Esophagus muscularis mucosa (tissue), 4 donors: ENCODE measurements at regions not wholly inside any gene's neighbourhood (a gene's known extent, or its start where the extent isn't known, plus 50 kb on each side); places are given as distances from the start of the nearest gene placed in this dataset.

ENCODE experiments used
- DNase-seq: peaks from one replicate; pipeline ENCODE4 v3.0.0-alpha.2; 2017; ENCODE audit errors: extremely low spot score
- H3K27ac ChIP-seq, 4 donors: fragments of 200-600 bp; sonication (generic); replicated peaks in 1 of 4; 1 replicate in 3 of 4; 2 replicates in 1 of 4; pipeline ENCODE4 v1.5.1; 2016 to 2019; ENCODE audit warnings: mild to moderate bottlenecking in 1 of 4
- H3K27me3 ChIP-seq, 4 donors: fragments of 200-600 bp; sonication (generic); one replicate each; pipeline versions ENCODE4 v1.5.1 to v1.6.0; 2016 to 2019
- H3K36me3 ChIP-seq, 4 donors: fragments of 200-600 bp; sonication (generic); one replicate each; pipeline ENCODE4 v1.5.1; 2016 to 2019
- H3K4me1 ChIP-seq, 4 donors: fragments of 200-600 bp; sonication (generic); one replicate each; pipeline ENCODE4 v1.5.1; 2016 to 2019
- H3K4me3 ChIP-seq, 4 donors: fragments of 200-600 bp; sonication (generic); 1 replicate in 2 of 4; 2 replicates in 2 of 4; pipeline ENCODE4 v1.5.1; 2016 to 2019; ENCODE audit warnings: mild to moderate bottlenecking in 4 of 4, moderate library complexity in 1 of 4
- H3K9me3 ChIP-seq, 4 donors: fragments of 200-600 bp; sonication (generic); 1 replicate in 3 of 4; 2 replicates in 1 of 4; pipeline ENCODE4 v1.5.1; 2016 to 2019
- CTCF ChIP-seq, 3 experiments: fragments of 200-600 bp in 2 of 3; fragments of 450-650 bp in 1 of 3; sonication (generic) in 2 of 3; IDR thresholded peaks; one replicate each; pipeline ENCODE4 v1.5.1; 2017 to 2019; ENCODE audit warnings: antibody characterized with exemption in 3 of 3, mild to moderate bottlenecking in 2 of 3, moderate library complexity in 1 of 3
- EP300 ChIP-seq: sonication (generic); formaldehyde crosslinking; IDR thresholded peaks from one replicate; pipeline ENCODE4 v1.6.1; 2017; ENCODE audit warnings: antibody characterized with exemption
- POLR2A ChIP-seq: fragments of 450-650 bp; IDR thresholded peaks from one replicate; pipeline ENCODE4 v1.6.1; 2017; ENCODE audit warnings: antibody characterized with exemption, moderate library complexity, mild to moderate bottlenecking, low read depth
- POLR2AphosphoS5 ChIP-seq, 2 donors: sonication (generic); formaldehyde crosslinking; IDR thresholded peaks; one replicate each; pipeline ENCODE4 v1.6.1; 2017; ENCODE audit warnings: antibody characterized with exemption in 2 of 2
- WGBS: methylation state at CpG from one replicate; pipeline ENCODE4 v1.1.5; 2018; 5-methylcytosine and 5-hydroxymethylcytosine counted together
- intact Hi-C: fragments of 100-400 bp; cut with DNase I; formaldehyde crosslinking; loops from one replicate; pipeline ENCODE4 v1.15.1; 2023

- DNase-seq = no peak
- intact Hi-C loops = no loop called here
- H3K4me3 ChIP-seq = no peak overlapping the region
- no peak overlapping the region for H3K27ac ChIP-seq
- H3K36me3 ChIP-seq = no peaks in the 10 kb centered on the region
- no peaks in the 10 kb centered on the region for H3K27me3 ChIP-seq
- H3K4me1 ChIP-seq = no peaks in the 10 kb centered on the region
- peaks cover 0 to 8% (median 0%) of the 10 kb centered on the region in 4 donors for H3K9me3 ChIP-seq
- TF ChIP-seq CTCF (IDR thresholded peaks at IDR 0.05) (no peak), POLR2A (no peak), POLR2AphosphoS5 (IDR thresholded peaks at IDR 0.05) (no peak), EP300 (no peak)
Measured at GRCh38 chr12:89906178-89906577, 197.5 kb upstream of the ATP2B1 start.

GRCh38 chr12:89901906-89902642 is 193.4 kb upstream of the ATP2B1 start:
- Histone ChIP-seq H3K36me3 (no peaks in the 10 kb centered on the region), H3K4me3 (no peak overlapping the region), H3K9me3 (no peaks in the 10 kb centered on the region), H3K27me3 (no peaks in the 10 kb centered on the region), H3K27ac (no peak overlapping the region), H3K4me1 (no peaks in the 10 kb centered on the region)
- TF ChIP-seq POLR2AphosphoS5 (IDR thresholded peaks at IDR 0.05) = no peak
- TF ChIP-seq EP300 = no peak
- no peak for TF ChIP-seq CTCF (IDR thresholded peaks at IDR 0.05)
- TF ChIP-seq POLR2A = no peak
- intact Hi-C loops = no loop called here
- WGBS = 0% methylated on average over 1 of the region's 1 CpG
- DNase-seq = no peak

GRCh38 chr12:89901319-89901718 is 192.7 kb upstream of the ATP2B1 start:
- no peak for DNase-seq
- Histone ChIP-seq H3K36me3 (no peaks in the 10 kb centered on the region), H3K27me3 (no peaks in the 10 kb centered on the region), H3K4me1 (no peaks in the 10 kb centered on the region), H3K4me3 (no peak overlapping the region), H3K9me3 (no peaks in the 10 kb centered on the region), H3K27ac (no peak overlapping the region)
- TF ChIP-seq POLR2AphosphoS5 (IDR thresholded peaks at IDR 0.05) = no peak
- TF ChIP-seq POLR2A = no peak
- TF ChIP-seq CTCF (IDR thresholded peaks at IDR 0.05) = no peak
- TF ChIP-seq EP300 = no peak
- intact Hi-C loops = no loop called here
- WGBS = 77% methylated on average over 2 of the region's 2 CpGs

- H3K27ac ChIP-seq = no peak overlapping the region
- WGBS = 95% methylated on average over 2 of the region's 2 CpGs
- H3K27me3 ChIP-seq = no peaks in the 10 kb centered on the region
- H3K9me3 ChIP-seq = no peaks in the 10 kb centered on the region
- no peak for TF ChIP-seq POLR2A
- TF ChIP-seq POLR2AphosphoS5 (IDR thresholded peaks at IDR 0.05) = no peak
- TF ChIP-seq EP300 = no peak
- no peak for TF ChIP-seq CTCF (IDR thresholded peaks at IDR 0.05)
- no peak for DNase-seq
- no peak overlapping the region for H3K4me3 ChIP-seq
- intact Hi-C loops = no loop called here
- H3K4me1 ChIP-seq = no peaks in the 10 kb centered on the region
- H3K36me3 ChIP-seq = no peaks in the 10 kb centered on the region
Measured at GRCh38 chr12:89899651-89900050, 191.0 kb upstream of the ATP2B1 start.

GRCh38 chr12:89895591-89895990 is 187.0 kb upstream of the ATP2B1 start:
- no peaks in the 10 kb centered on the region for H3K36me3 ChIP-seq
- TF ChIP-seq CTCF (IDR thresholded peaks at IDR 0.05) (no peak), EP300 (no peak), POLR2A (no peak), POLR2AphosphoS5 (IDR thresholded peaks at IDR 0.05) (no peak)
- 91% methylated on average over 2 of the region's 2 CpGs for WGBS
- H3K27ac ChIP-seq = no peak overlapping the region
- no peak for DNase-seq
- H3K4me3 ChIP-seq = no peak overlapping the region
- H3K4me1 ChIP-seq = peaks cover 0 to 6% (median 0%) of the 10 kb centered on the region in 4 donors
- no peaks in the 10 kb centered on the region for H3K27me3 ChIP-seq
- H3K9me3 ChIP-seq = no peaks in the 10 kb centered on the region
- intact Hi-C loops = no loop called here
